SK-N-SH (cell line): ENCODE measurements at regions not wholly inside any gene's neighbourhood (a gene's known extent, or its start where the extent isn't known, plus 50 kb on each side); places are given as distances from the start of the nearest gene placed in this dataset.

ENCODE experiments used
- CTCF ChIA-PET: fragments of 300-600, 350-600 bp; formaldehyde crosslinking; extraction: SDS; loops from one replicate; lab custom pipeline; 2021; lab: Yijun Ruan, JAX
- POLR2A ChIA-PET: fragments of 350-600 bp; sonication (Branson Sonifier 250); formaldehyde crosslinking; extraction: SDS; loops from one replicate; lab custom pipeline; 2020; ENCODE audit warnings: antibody characterized with exemption, inconsistent platforms; lab: Yijun Ruan, JAX
- DNase-seq: peaks from one replicate; pipeline ENCODE4 v3.0.0; 2012
- H2AFZ ChIP-seq: fragments of 200-600 bp; sonication (generic); 2 replicates; pipeline ENCODE4 v1.8.1; 2016; ENCODE audit warnings: antibody characterized with exemption, mild to moderate bottlenecking, low read depth
- H3F3A ChIP-seq: fragments of 200-600 bp; sonication (generic); replicated peaks from 2 replicates; pipeline ENCODE3; 2016; ENCODE audit warnings: antibody characterized with exemption, mild to moderate bottlenecking; ENCODE audit not compliant: insufficient read depth
- H3K27ac ChIP-seq, 2 experiments: fragments of 200-500 bp in 1 of 2; fragments of 200-600 bp in 1 of 2; sonication (Bioruptor generic) in 1 of 2; sonication (generic), shearing (Covaris generic) in 1 of 2; 2 replicates each; pipeline versions ENCODE4 v1.5.1 to v1.6.1; 2014 to 2016; ENCODE audit warnings: low read depth in 2 of 2, inconsistent platforms in 1 of 2, low read length in 1 of 2, mild to moderate bottlenecking in 1 of 2, mixed read lengths in 1 of 2
- H3K27me3 ChIP-seq: fragments of 200-600 bp; sonication (generic), shearing (Covaris generic); 2 replicates; pipeline ENCODE4 v1.6.1; 2016; ENCODE audit warnings: mixed run types; ENCODE audit not compliant: insufficient read depth
- H3K36me3 ChIP-seq, 2 experiments: fragments of 200-500 bp in 1 of 2; fragments of 200-600 bp in 1 of 2; sonication (Bioruptor generic) in 1 of 2; sonication (generic) in 1 of 2; replicated peaks in 1 of 2; 2 replicates each; pipeline versions ENCODE3 to v1.5.1; 2014 to 2016; ENCODE audit warnings: low read length in 1 of 2, mild to moderate bottlenecking in 1 of 2; ENCODE audit not compliant: insufficient read depth in 2 of 2, control insufficient read depth in 1 of 2
- H3K4me1 ChIP-seq, 2 experiments: fragments of 200-500 bp in 1 of 2; fragments of 200-600 bp in 1 of 2; sonication (Bioruptor generic) in 1 of 2; sonication (generic), shearing (Covaris generic) in 1 of 2; 2 replicates each; pipeline versions ENCODE4 v1.5.1 to v1.6.1; 2014 to 2016; ENCODE audit warnings: low read depth in 1 of 2, low read length in 1 of 2, mixed run types in 1 of 2; ENCODE audit not compliant: insufficient read depth in 2 of 2, control insufficient read depth in 1 of 2
- H3K4me2 ChIP-seq: fragments of 200-600 bp; sonication (generic), shearing (Covaris generic); 2 replicates; pipeline ENCODE4 v1.6.1; 2017; ENCODE audit warnings: mixed run types
- H3K4me3 ChIP-seq, 2 experiments: fragments of 200-500 bp in 1 of 2; fragments of 200-600 bp in 1 of 2; sonication (Bioruptor generic) in 1 of 2; sonication (generic), shearing (Covaris generic) in 1 of 2; 2 replicates each; pipeline versions ENCODE4 v1.5.1 to v1.8.1; 2014 to 2016; ENCODE audit warnings: low read depth in 2 of 2, inconsistent platforms in 1 of 2, low read length in 1 of 2, mild to moderate bottlenecking in 1 of 2, mixed read lengths in 1 of 2, moderate library complexity in 1 of 2
- H3K79me2 ChIP-seq: fragments of 200-600 bp; sonication (generic); 2 replicates; pipeline ENCODE4 v1.8.1; 2017; ENCODE audit warnings: mild to moderate bottlenecking; ENCODE audit not compliant: insufficient read depth
- H3K9ac ChIP-seq: fragments of 200-600 bp; sonication (generic); 2 replicates; pipeline ENCODE4 v1.6.1; 2017; ENCODE audit warnings: mixed run types
- H3K9me2 ChIP-seq: fragments of 200-600 bp; sonication (generic); 2 replicates; pipeline ENCODE4 v1.6.1; 2017; ENCODE audit warnings: mixed run types
- H3K9me3 ChIP-seq: fragments of 200-600 bp; sonication (generic); 2 replicates; pipeline ENCODE4 v1.6.1; 2017; ENCODE audit warnings: mixed run types, mild to moderate bottlenecking, moderate library complexity
- H4K20me1 ChIP-seq: fragments of 200-600 bp; sonication (generic); 2 replicates; pipeline ENCODE4 v1.6.1; 2017; ENCODE audit warnings: mild to moderate bottlenecking, mixed run types; ENCODE audit not compliant: insufficient read depth
- CHD2 ChIP-seq: fragments of 150-350 bp; IDR thresholded peaks from 2 replicates; pipeline ENCODE4 v1.6.1; 2018; ENCODE audit warnings: low read length; ENCODE audit not compliant: partially characterized antibody
- CTCF ChIP-seq: fragments of 200-600 bp; sonication (generic); IDR thresholded peaks from 2 replicates; pipeline ENCODE4 v1.6.1; 2017; ENCODE audit warnings: antibody characterized with exemption, mild to moderate bottlenecking, moderate library complexity
- ELF1 ChIP-seq: IDR thresholded peaks from 2 replicates; pipeline ENCODE4 v1.4.0; 2012
- EP300 ChIP-seq, 2 experiments: IDR thresholded peaks; 2 replicates each; pipeline versions ENCODE4 v1.4.0 to v1.6.1; 2012; ENCODE audit warnings: borderline replicate concordance in 1 of 2, low read depth in 1 of 2, low read length in 1 of 2
- EZH2phosphoT487 ChIP-seq: fragments of 200-600 bp; sonication (generic); IDR thresholded peaks from 2 replicates; pipeline ENCODE4 v1.6.1; 2017; ENCODE audit warnings: low read depth, mixed run types, mild to moderate bottlenecking, antibody characterized with exemption, moderate library complexity, borderline replicate concordance
- GABPA ChIP-seq: IDR thresholded peaks from 2 replicates; pipeline ENCODE4 v1.4.0; 2012; ENCODE audit warnings: low read depth, mild to moderate bottlenecking
- IRF3 ChIP-seq: fragments of 150-350 bp; IDR thresholded peaks from 2 replicates; pipeline ENCODE4 v1.6.1; 2016; ENCODE audit warnings: mild to moderate bottlenecking, low read depth, low read length
- JUND ChIP-seq: IDR thresholded peaks from 2 replicates; pipeline ENCODE4 v1.4.0; 2012
- MEF2A ChIP-seq: IDR thresholded peaks from 2 replicates; pipeline ENCODE4 v1.4.0; 2012; ENCODE audit warnings: low read depth, borderline replicate concordance
- NRF1 ChIP-seq: IDR thresholded peaks from 2 replicates; pipeline ENCODE4 v1.6.1; 2012; ENCODE audit warnings: low read depth, mild to moderate bottlenecking, low read length
- POLR2AphosphoS5 ChIP-seq: IDR thresholded peaks from 2 replicates; pipeline ENCODE4 v1.6.1; 2012; ENCODE audit warnings: low read depth, low read length
- RAD21 ChIP-seq: IDR thresholded peaks from 2 replicates; pipeline ENCODE4 v1.6.1; 2012; ENCODE audit warnings: mild to moderate bottlenecking, low read length
- RCOR1 ChIP-seq: fragments of 150-350 bp; IDR thresholded peaks from 2 replicates; pipeline ENCODE4 v1.6.1; 2017; ENCODE audit warnings: antibody characterized with exemption, low read length
- REST ChIP-seq: IDR thresholded peaks from 2 replicates; pipeline ENCODE4 v1.6.1; 2012; ENCODE audit warnings: mild to moderate bottlenecking, low read depth, low read length, moderate library complexity
- RFX5 ChIP-seq: IDR thresholded peaks from 2 replicates; pipeline ENCODE4 v1.6.1; 2012; ENCODE audit warnings: mild to moderate bottlenecking, improper control_type of control experiment, low read length
- RXRA ChIP-seq: IDR thresholded peaks from 2 replicates; pipeline ENCODE4 v1.4.0; 2012; ENCODE audit warnings: low read depth, mild to moderate bottlenecking, borderline replicate concordance
- TAF1 ChIP-seq: IDR thresholded peaks from 2 replicates; pipeline ENCODE4 v1.6.1; 2012; ENCODE audit warnings: low read depth, mild to moderate bottlenecking, low read length, moderate library complexity, borderline replicate concordance
- TCF12 ChIP-seq: IDR thresholded peaks from 2 replicates; pipeline ENCODE4 v1.4.0; 2012
- USF1 ChIP-seq: IDR thresholded peaks from 2 replicates; pipeline ENCODE4 v1.4.0; 2012; ENCODE audit warnings: low read depth, borderline replicate concordance
- USF2 ChIP-seq: fragments of 150-350 bp; IDR thresholded peaks from 2 replicates; pipeline ENCODE4 v1.6.1; 2017; ENCODE audit warnings: antibody characterized with exemption, low read length, low read depth, borderline replicate concordance
- WGBS: methylation state at CpG from one replicate; pipeline ENCODE4 v1.1.6; 2017; ENCODE audit warnings: low lambda C conversion rate; 5-methylcytosine and 5-hydroxymethylcytosine counted together

- no peak for TF ChIP-seq RCOR1
- no peak for TF ChIP-seq TAF1
- no peak for TF ChIP-seq NRF1
- TF ChIP-seq USF2 = no peak
- no peak for TF ChIP-seq CHD2
- no peak for TF ChIP-seq CTCF
- no peak for TF ChIP-seq RAD21
- TF ChIP-seq MEF2A = no peak
- peak; percentile 50 for TF ChIP-seq TCF12
- TF ChIP-seq JUND = peak; percentile 70
- TF ChIP-seq RFX5 = no peak
- TF ChIP-seq EP300 (IDR thresholded peaks at IDR 0.05; ENCODE audit: borderline replicate concordance in 1 of 2, low read depth in 1 of 2, low read length in 1 of 2) = peak in 1 of 2 experiments; percentile 71; a peak in 1 of 4 replicates
- TF ChIP-seq GABPA = no peak
- no peak for TF ChIP-seq POLR2AphosphoS5
- TF ChIP-seq USF1 = no peak
These were observed 99.4 kb downstream of the TEX35 start (continued) for GRCh38 chr1:178612261-178612660.

GRCh38 chr1:178613271-178613945 lies 100.5 kb downstream of the TEX35 start:
- H3K36me3 ChIP-seq = no peaks in the 10 kb centered on the region
- 100% methylated on average over 1 of the region's 3 CpGs for WGBS
- no peaks in the 10 kb centered on the region for H3K79me2 ChIP-seq
- H3K9me3 ChIP-seq = no peaks in the 10 kb centered on the region
- H3K4me2 ChIP-seq = no peak overlapping the region
- H3K4me3 ChIP-seq = no peak overlapping the region
- H3F3A ChIP-seq = peaks cover 29% of the 10 kb centered on the region
- no peaks in the 10 kb centered on the region for H4K20me1 ChIP-seq
- H3K4me1 ChIP-seq = peaks cover 0 to 17% of the 10 kb centered on the region in 2 experiments; a peak in 3 of 4 replicates
- H3K27me3 ChIP-seq = no peaks in the 10 kb centered on the region
- no peaks in the 10 kb centered on the region for H3K9me2 ChIP-seq
- no peak for DNase-seq
- H3K9ac ChIP-seq = no peak overlapping the region
- peak overlapping the region in 1 of 2 experiments; percentile 93; a peak in 2 of 4 replicates for H3K27ac ChIP-seq
- ChIA-PET CTCF (no interaction called here), POLR2A (no interaction called here)
- peak overlapping the region; percentile 24; the same call in 1 of the 2 replicates for H2AFZ ChIP-seq
- no peak for TF ChIP-seq EZH2phosphoT487
- TF ChIP-seq USF2 = no peak
- TF ChIP-seq RAD21 = no peak
- TF ChIP-seq NRF1 = no peak
- no peak for TF ChIP-seq RXRA
- no peak for TF ChIP-seq ELF1
- no peak for TF ChIP-seq REST
- no peak for TF ChIP-seq IRF3
